GM18909 (cell line): ENCODE measurements at regions not wholly inside any gene's neighbourhood (a gene's known extent, or its start where the extent isn't known, plus 50 kb on each side); places are given as distances from the start of the nearest gene placed in this dataset.

Experiments used
- ATAC-seq: cut with Tn5 transposase; IDR thresholded peaks from one replicate; pipeline ENCODE4 v1.9.1; 2021; ENCODE audit warnings: mild to moderate bottlenecking; ENCODE audit not compliant: unreplicated experiment, poor library complexity

GRCh38 chr13:59603646-59604045 lies 560.1 kb downstream of the DIAPH3 start:
- no peak for ATAC-seq

- ATAC-seq, result no peak
Observed at GRCh38 chr13:59607172-59607571, 556.6 kb downstream of the DIAPH3 start.

DNA sequence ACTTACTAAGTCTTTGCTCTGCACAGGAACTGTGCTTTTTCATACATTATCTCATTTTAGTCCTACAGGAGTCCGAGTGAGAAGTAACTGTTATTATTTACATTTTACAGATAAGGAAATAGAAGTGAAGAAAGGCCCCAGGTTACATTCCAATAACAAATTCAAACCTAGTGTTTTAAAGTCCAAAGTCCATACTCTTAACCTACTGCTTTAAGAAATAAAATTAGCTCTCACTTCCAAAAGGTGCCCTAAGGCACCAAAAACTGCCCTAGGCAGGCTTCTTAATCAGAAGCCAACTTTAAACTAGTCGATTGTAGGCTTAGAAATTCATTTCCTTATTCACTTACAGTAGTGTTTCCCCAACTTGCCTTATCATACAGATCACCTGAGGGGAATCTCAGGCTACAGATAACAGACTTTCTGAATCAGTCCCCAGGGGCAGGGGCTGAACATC lies 555.9 kb downstream of the DIAPH3 start:
- no peak for ATAC-seq

- no peak for ATAC-seq
Observed at GRCh38 chr13:59609421-59609820, 554.3 kb downstream of the DIAPH3 start.
